ENCODE measurements at regions not wholly inside any gene's neighbourhood (a gene's known extent, or its start where the extent isn't known, plus 50 kb on each side); places are given as distances from the start of the nearest gene placed in this dataset.

- no TSS peak for BruUV-seq (replicated peaks)
- no peak overlapping the region for H2AFZ ChIP-seq (ENCODE audit: low read length)
- no peak overlapping the region for H3K4me2 ChIP-seq (ENCODE audit: low read length)
- no peak for DNase-seq (ENCODE audit: low spot score)
- H3K79me2 ChIP-seq (ENCODE audit: insufficient read depth, low read depth, low read length): peaks cover 26% of the 10 kb centered on the region; the same call in 1 of the 2 replicates
- CTCF ChIA-PET (ENCODE audit: unreplicated experiment): interaction anchor here (0.8 kb wide), 1 partner anchor 32 kb away, joined by 3 read pairs; no protein-coding TSS in a partner anchor
- H3K4me1 ChIP-seq (ENCODE audit: insufficient read depth, low read length, poor library complexity, severe bottlenecking): peaks cover 12% of the 10 kb centered on the region
- no peaks in the 10 kb centered on the region for H3K36me3 ChIP-seq (ENCODE audit: insufficient read depth, low read length)
- no peaks in the 10 kb centered on the region for H3K9me2 ChIP-seq (ENCODE audit: insufficient read depth, low read length)
- H4K20me1 ChIP-seq (ENCODE audit: insufficient read depth, low read length): peaks cover 16% of the 10 kb centered on the region; the same call in 1 of the 2 replicates
- no peaks in the 10 kb centered on the region for H3K9me3 ChIP-seq (ENCODE audit: low read length)
- POLR2A ChIA-PET: interaction anchor here (1.2 to 1.7 kb wide), 4 partner anchors 16 to 173 kb away, joined by 3 to 7 read pairs (median 4); no protein-coding TSS in a partner anchor
- no peak overlapping the region for H3K27ac ChIP-seq (ENCODE audit: low read depth, low read length, poor library complexity, severe bottlenecking)
- TF ChIP-seq EZH2phosphoT487 (IDR thresholded peaks at IDR 0.05; ENCODE audit: borderline replicate concordance, low read depth, low read length): no peak
- no peak for TF ChIP-seq CTCF (conservative IDR thresholded peaks at IDR 0.05; ENCODE audit: low read length)
- intact Hi-C loops (cut with micrococcal nuclease; ENCODE audit: unreplicated experiment): no loop called here
- H3K4me3 ChIP-seq (ENCODE audit: low read depth, low read length, poor library complexity, severe bottlenecking): no peak overlapping the region
Measured at GRCh38 chr2:134197445-134197844, 56.4 kb upstream of the MGAT5 start.

- DNase-seq (ENCODE audit: low spot score): no peak
- H2AFZ ChIP-seq (ENCODE audit: low read length): no peak overlapping the region
- intact Hi-C loops (cut with micrococcal nuclease; ENCODE audit: unreplicated experiment): no loop called here
- ChIA-PET CTCF (ENCODE audit: unreplicated experiment) (interaction anchor here (0.8 kb wide), 1 partner anchor 31 kb away, joined by 3 read pairs; no protein-coding TSS in a partner anchor), POLR2A (interaction anchor here (0.5 to 2.0 kb wide), 9 partner anchors 10 to 950 kb away, joined by 3 to 8 read pairs (median 4); no protein-coding TSS in a partner anchor)
- no peaks in the 10 kb centered on the region for H3K9me2 ChIP-seq (ENCODE audit: insufficient read depth, low read length)
- no TSS peak for BruUV-seq (replicated peaks)
- no peak for TF ChIP-seq CTCF (conservative IDR thresholded peaks at IDR 0.05; ENCODE audit: low read length)
- no peak for TF ChIP-seq EZH2phosphoT487 (IDR thresholded peaks at IDR 0.05; ENCODE audit: borderline replicate concordance, low read depth, low read length)
- peaks cover 16% of the 10 kb centered on the region; the same call in 1 of the 2 replicates for H4K20me1 ChIP-seq (ENCODE audit: insufficient read depth, low read length)
- peaks cover 12% of the 10 kb centered on the region for H3K4me1 ChIP-seq (ENCODE audit: insufficient read depth, low read length, poor library complexity, severe bottlenecking)
- peaks cover 20% of the 10 kb centered on the region; the same call in 1 of the 2 replicates for H3K79me2 ChIP-seq (ENCODE audit: insufficient read depth, low read depth, low read length)
- no peak overlapping the region for H3K27ac ChIP-seq (ENCODE audit: low read depth, low read length, poor library complexity, severe bottlenecking)
- no peak overlapping the region for H3K4me3 ChIP-seq (ENCODE audit: low read depth, low read length, poor library complexity, severe bottlenecking)
- H3K4me2 ChIP-seq (ENCODE audit: low read length): no peak overlapping the region
- H3K36me3 ChIP-seq (ENCODE audit: insufficient read depth, low read length): no peaks in the 10 kb centered on the region
- H3K9me3 ChIP-seq (ENCODE audit: low read length): no peaks in the 10 kb centered on the region
Measured at GRCh38 chr2:134198006-134198634, 55.8 kb upstream of the MGAT5 start.

- Histone ChIP-seq H3K79me2 (ENCODE audit: insufficient read depth, low read depth, low read length) (peaks cover 18% of the 10 kb centered on the region; the same call in 1 of the 2 replicates), H3K4me2 (ENCODE audit: low read length) (no peak overlapping the region), H3K36me3 (ENCODE audit: insufficient read depth, low read length) (no peaks in the 10 kb centered on the region; the same call in 1 of the 2 replicates), H3K4me3 (ENCODE audit: low read depth, low read length, poor library complexity, severe bottlenecking) (no peak overlapping the region), H3K9me2 (ENCODE audit: insufficient read depth, low read length) (no peaks in the 10 kb centered on the region), H2AFZ (ENCODE audit: low read length) (no peak overlapping the region), H3K9me3 (ENCODE audit: low read length) (no peaks in the 10 kb centered on the region), H3K27ac (ENCODE audit: low read depth, low read length, poor library complexity, severe bottlenecking) (no peak overlapping the region), H4K20me1 (ENCODE audit: insufficient read depth, low read length) (peaks cover 16% of the 10 kb centered on the region; the same call in 1 of the 2 replicates), H3K4me1 (ENCODE audit: insufficient read depth, low read length, poor library complexity, severe bottlenecking) (peaks cover 12% of the 10 kb centered on the region)
- no peak for TF ChIP-seq CTCF (conservative IDR thresholded peaks at IDR 0.05; ENCODE audit: low read length)
- TF ChIP-seq EZH2phosphoT487 (IDR thresholded peaks at IDR 0.05; ENCODE audit: borderline replicate concordance, low read depth, low read length): no peak
- no peak for DNase-seq (ENCODE audit: low spot score)
- intact Hi-C loops (cut with micrococcal nuclease; ENCODE audit: unreplicated experiment): no loop called here
- ChIA-PET CTCF (ENCODE audit: unreplicated experiment) (no interaction called here), POLR2A (interaction anchor here (0.7 to 2.0 kb wide), 6 partner anchors 9 to 949 kb away, joined by 3 to 8 read pairs (median 6); no protein-coding TSS in a partner anchor)
- no TSS peak for BruUV-seq (replicated peaks)
Measured at GRCh38 chr2:134199123-134199522, 54.7 kb upstream of the MGAT5 start.
